IMR-90 (cell line): ENCODE measurements at regions not wholly inside any gene's neighbourhood (a gene's known extent, or its start where the extent isn't known, plus 50 kb on each side); places are given as distances from the start of the nearest gene placed in this dataset.
"Not testable (repeated sequence)": the region's sequence is repeated elsewhere in the genome, so short reads cannot be mapped to it uniquely, and the experiment has no call there.

ENCODE experiments used
- FOS ChIP-seq: fragments of 150-350 bp; IDR thresholded peaks from 2 replicates; pipeline ENCODE4 v1.6.1; 2016; ENCODE audit warnings: low read depth, low read length
- MXI1 ChIP-seq: IDR thresholded peaks from 2 replicates; pipeline ENCODE4 v1.6.1; 2012; ENCODE audit warnings: low read depth, mild to moderate bottlenecking, low read length, moderate library complexity, borderline replicate concordance
- NFE2L2 ChIP-seq: fragments of 150-350 bp; IDR thresholded peaks from 2 replicates; pipeline ENCODE4 v1.6.1; 2016; ENCODE audit warnings: low read depth, mild to moderate bottlenecking, low read length
- POLR2A ChIP-seq: IDR thresholded peaks from 2 replicates; pipeline ENCODE4 v1.6.1; 2012; ENCODE audit warnings: mild to moderate bottlenecking, low read depth, low read length
- RAD21 ChIP-seq: IDR thresholded peaks from 2 replicates; pipeline ENCODE4 v1.6.1; 2012; ENCODE audit warnings: low read length, improper control_type of control experiment
- RFX5 ChIP-seq: IDR thresholded peaks from 2 replicates; pipeline ENCODE4 v1.8.0; 2012; ENCODE audit warnings: low read depth, mild to moderate bottlenecking, low read length, moderate library complexity
- SMC3 ChIP-seq: fragments of 150-350 bp; IDR thresholded peaks from 2 replicates; pipeline ENCODE4 v1.6.1; 2016; ENCODE audit warnings: low read depth, mild to moderate bottlenecking, antibody characterized with exemption, low read length, moderate library complexity
- TF ChIP-seq, protein P1 (sequence below): conservative IDR thresholded peaks from 2 replicates; pipeline ENCODE4 v1.5.1; 2012; ENCODE audit warnings: mild to moderate bottlenecking, low read depth, low read length, improper control_type of control experiment

DNA sequence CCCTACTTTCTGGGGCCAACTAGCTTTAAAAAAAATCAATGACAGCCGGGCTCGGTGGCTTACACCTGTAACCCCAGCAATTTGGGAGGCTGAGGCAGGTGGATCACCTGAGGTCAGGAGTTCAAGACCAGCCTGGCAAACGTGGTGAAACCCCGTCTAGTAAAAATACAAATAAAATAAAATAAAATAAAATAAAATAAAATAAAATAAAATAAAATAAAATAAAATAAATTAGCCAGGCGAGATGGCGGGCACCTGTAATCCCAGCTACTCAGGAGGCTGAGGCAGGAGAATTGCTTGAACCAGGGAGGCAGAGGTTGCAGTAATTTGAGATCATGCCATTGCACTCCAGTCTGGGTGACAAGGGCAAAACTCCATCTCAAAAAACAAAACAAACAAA, 443.9 kb upstream of the CDH10 start:
- TF ChIP-seq FOS, RFX5, POLR2A, RAD21, MXI1, NFE2L2, SMC3: not testable (repeated sequence)
- TF ChIP-seq, protein P1, sequence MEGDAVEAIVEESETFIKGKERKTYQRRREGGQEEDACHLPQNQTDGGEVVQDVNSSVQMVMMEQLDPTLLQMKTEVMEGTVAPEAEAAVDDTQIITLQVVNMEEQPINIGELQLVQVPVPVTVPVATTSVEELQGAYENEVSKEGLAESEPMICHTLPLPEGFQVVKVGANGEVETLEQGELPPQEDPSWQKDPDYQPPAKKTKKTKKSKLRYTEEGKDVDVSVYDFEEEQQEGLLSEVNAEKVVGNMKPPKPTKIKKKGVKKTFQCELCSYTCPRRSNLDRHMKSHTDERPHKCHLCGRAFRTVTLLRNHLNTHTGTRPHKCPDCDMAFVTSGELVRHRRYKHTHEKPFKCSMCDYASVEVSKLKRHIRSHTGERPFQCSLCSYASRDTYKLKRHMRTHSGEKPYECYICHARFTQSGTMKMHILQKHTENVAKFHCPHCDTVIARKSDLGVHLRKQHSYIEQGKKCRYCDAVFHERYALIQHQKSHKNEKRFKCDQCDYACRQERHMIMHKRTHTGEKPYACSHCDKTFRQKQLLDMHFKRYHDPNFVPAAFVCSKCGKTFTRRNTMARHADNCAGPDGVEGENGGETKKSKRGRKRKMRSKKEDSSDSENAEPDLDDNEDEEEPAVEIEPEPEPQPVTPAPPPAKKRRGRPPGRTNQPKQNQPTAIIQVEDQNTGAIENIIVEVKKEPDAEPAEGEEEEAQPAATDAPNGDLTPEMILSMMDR: not testable (repeated sequence)
